ENCODE measurements at regions not wholly inside any gene's neighbourhood (a gene's known extent, or its start where the extent isn't known, plus 50 kb on each side); places are given as distances from the start of the nearest gene placed in this dataset.

DNA sequence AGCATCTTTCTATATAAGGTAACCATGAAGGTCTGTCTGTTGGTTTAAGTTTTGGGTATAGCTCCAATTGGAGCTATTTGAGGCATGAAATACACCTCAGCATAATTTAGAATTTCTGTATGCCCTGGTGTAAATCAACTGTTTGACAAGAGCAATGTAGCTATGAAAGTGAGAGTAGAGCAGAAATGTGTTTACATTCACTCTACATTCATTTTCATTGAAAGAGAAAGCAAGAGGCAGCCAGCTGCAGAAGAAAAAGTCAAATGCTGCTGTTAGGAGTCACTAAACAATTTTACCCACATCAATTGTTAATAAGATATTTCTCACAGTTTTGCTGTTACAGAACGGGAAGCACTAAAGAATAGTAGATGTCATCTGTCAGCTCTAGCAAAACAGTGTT, 252.5 kb downstream of the SLC6A15 start:
- DNase-seq, result no peak

DNA sequence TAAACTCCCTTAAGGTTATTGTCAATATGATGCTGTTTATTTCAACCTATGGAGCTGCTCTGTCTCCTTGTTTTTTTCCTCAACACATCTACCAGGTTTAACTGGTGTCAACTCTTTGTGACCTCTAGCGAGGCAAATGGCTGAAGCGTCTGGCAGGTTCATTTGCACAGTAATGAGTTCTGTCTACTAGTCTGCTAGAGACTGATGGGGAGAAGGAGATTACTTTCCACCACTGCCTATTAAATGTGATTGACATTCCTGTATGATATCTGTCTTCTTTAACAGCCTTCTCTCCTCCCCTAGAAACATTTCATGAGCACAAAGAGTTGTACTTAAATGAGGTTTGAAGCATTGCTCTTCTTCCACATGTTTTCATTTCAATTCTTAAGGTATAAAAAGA, 253.7 kb downstream of the SLC6A15 start:
- no peak for DNase-seq

DNA sequence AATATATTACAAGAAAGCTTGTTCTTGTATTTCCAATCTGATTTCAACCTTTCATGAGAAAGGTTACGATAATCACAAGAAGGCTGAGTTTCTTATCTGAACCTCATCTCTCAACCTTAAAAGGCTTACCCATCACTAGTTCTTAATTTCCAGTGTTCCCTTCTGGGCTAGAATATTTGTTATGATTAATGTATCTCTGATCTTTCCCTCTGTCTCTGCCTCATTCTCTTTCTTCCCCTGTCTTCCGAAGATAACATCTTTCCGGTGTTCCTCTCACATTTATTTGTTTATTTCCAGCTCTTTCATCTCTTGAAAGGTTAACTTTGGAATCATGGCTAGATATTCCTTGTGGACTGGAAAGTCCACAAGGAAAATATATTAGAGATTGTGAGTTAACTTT, 255.9 kb downstream of the SLC6A15 start:
- no peak for DNase-seq

- no peak for DNase-seq
Measured at GRCh38 chr12:84653482-84653881, 259.1 kb downstream of the SLC6A15 start.

GRCh38 chr12:84648425-84648824, 264.2 kb downstream of the SLC6A15 start:
- DNase-seq, result no peak

GRCh38 chr12:84644908-84645307, 267.7 kb downstream of the SLC6A15 start:
- no peak for DNase-seq

- no peak for DNase-seq
Measured at GRCh38 chr12:84643993-84644392, 268.6 kb downstream of the SLC6A15 start.

DNA sequence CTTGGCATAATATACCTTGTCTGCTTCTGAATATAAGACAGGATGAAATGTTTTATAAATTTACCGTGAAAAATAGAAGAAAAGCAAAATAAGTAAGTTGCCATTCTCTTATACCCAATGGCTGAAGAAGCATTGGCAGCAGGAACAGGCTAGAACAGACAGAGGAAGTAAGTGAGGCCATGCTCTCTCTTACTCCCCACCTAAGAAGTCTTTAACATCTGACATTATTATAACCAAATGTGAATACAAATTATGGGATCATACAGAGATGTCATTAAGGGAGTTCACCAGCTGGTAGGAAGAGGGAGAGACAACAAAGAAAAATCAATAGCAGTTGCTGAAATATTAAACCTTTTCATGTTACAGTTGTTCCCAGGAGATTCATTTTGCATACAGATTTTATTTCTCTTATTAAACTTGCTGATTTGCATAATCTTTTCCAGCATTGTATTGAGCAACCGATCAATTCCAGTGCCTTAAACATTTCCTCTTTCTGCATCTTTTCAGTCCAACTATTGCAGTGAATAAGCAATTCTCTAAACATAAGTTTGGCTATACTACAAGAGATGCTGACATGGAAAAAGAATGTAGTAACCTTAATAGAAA, 270.6 kb downstream of the SLC6A15 start:
- DNase-seq, result no peak

GRCh38 chr12:84638811-84639368, 273.7 kb downstream of the SLC6A15 start:
- no peak for DNase-seq

DNA sequence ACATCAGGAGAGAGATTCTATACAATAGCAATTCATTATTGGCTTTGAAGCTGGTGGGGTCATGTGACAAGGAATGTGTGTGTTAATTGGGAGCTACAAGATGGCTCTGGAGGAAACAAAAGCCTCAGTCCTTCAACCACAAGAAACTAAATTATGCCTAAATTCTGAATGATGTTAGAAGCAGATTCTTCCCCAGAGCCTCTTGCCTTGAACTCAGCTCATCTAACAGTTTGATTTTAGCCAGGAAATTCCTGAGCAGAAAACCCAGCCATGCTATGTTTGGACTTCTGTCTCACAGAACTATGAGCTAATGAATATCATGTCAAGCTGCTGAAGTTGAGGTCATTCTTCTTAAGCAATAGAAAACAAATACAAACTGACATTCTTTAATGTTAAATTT, 274.7 kb downstream of the SLC6A15 start:
- DNase-seq, result no peak

- DNase-seq, result no peak
Measured at GRCh38 chr12:84636801-84637290, 275.8 kb downstream of the SLC6A15 start.

DNA sequence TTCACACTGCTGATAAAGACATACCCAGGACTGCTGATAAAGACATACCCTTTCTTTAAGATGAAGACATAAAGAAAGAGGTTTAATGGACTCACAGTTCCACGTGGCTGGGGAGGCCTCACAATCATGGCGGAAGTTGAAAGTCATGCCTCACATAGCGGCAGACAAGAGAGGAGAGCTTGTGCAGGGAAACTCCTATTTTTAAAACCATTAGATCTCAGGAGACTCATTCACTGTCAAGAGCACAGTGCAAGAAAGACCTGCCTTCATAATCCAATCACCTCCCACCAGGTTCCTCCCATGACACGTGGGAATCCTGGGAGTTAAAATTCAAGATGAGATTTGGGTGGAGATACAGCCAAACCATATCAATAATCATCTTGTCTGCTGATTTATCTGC, 278.1 kb downstream of the SLC6A15 start:
- DNase-seq, result no peak

- DNase-seq, result no peak
Measured at GRCh38 chr12:84632556-84632955, 280.0 kb downstream of the SLC6A15 start.

- no peak for DNase-seq
Measured at GRCh38 chr12:84631020-84631419, 281.6 kb downstream of the SLC6A15 start.

- no peak for DNase-seq
Measured at GRCh38 chr12:84627593-84627992, 285.0 kb downstream of the SLC6A15 start.

DNA sequence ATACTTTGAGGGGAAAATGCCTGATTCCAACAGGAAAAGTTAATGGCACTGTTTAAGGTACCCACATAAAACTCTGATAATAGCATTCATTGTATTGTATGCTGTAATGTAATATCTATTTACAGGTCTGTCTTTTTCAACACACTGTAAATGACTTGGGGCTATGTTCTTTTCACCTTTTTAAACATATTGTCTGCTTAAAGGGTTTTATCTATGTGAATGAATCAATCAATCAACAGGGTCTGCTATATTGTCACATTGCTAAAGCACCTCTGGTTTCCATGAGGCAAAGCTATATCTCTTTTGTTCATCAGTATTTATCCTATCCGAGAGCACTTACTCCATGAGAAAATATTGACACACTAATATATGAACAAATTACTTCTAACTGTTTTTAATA, 288.0 kb downstream of the SLC6A15 start:
- DNase-seq, result no peak

DNA sequence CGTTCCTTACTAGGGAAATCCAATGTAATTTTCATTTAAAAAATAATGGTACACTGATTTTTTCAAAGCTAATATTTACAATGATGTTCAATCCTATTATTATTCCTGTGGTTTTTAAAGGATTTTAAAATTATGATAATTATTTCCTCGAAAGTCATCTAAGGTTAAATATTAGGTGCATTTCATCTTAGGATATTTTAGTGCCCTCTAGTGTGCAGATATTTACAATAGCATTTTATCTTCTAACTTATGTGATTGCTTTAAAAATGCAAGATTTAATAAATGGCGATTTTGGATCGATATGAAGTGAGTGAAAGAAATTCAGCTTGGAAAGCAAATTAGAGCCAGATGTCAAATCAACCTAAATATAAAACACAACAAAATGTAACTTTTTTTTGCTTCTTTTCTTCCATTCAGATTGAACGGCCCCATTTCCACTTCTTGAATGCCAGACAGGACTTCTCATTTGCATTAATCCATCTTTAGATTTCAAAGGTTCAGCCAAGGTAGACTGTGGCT, 293.5 kb downstream of the SLC6A15 start:
- no peak for DNase-seq

DNA sequence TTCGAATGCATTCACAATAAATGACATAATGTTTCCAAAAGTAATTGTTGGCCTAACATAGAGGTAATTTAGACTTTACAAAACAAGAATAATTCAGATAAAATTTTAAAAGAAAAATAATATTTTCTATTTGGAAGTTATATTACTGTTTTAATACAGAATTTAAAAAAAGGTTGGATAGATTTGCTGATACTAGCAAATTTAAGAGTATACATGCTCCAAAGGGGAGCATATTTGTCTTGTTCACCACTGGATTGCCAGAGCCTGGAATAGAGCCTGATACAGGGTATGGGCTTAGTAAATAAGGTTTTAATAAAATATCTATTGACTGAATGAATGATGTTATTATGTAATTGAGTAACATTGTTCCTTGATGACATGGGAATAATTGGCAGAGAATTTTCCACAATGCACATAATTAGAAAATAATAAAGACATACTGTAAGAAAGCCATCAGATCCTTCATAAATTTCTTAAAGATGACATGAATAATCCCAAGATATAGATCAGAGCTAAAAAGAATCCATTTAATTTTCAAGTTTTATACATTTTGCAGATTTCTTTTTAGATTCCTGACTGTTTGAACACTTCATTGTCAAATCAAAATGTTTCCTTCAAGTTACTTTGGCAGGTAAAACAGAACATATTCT, 305.3 kb downstream of the SLC6A15 start:
- DNase-seq, result no peak

GRCh38 chr12:84605983-84606382, 306.6 kb downstream of the SLC6A15 start:
- DNase-seq, result no peak

DNA sequence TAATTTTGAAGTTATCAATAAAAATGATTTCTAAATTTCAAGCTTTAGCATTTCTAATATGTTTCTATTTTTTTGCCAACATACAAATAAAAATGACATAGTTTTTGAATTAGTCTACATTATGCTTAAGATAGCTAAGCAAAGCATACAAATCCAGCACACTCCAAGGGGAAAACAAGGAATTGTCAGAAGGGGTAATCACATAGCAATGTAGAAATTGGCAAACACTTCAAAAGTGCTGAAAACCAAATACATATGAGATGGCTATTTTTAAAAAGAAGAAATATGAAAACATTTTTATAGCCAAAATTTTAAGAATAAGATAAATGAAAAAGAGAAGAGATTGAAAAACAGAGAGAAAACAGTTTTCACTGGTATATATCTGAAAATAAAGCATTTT, 308.0 kb downstream of the SLC6A15 start:
- DNase-seq, result no peak

- no peak for DNase-seq
Measured at GRCh38 chr12:84603484-84604248, 308.9 kb downstream of the SLC6A15 start.

GRCh38 chr12:84601483-84601882, 311.1 kb downstream of the SLC6A15 start:
- no peak for DNase-seq

GRCh38 chr12:84599539-84599938, 313.1 kb downstream of the SLC6A15 start:
- no peak for DNase-seq

GRCh38 chr12:84596266-84596665, 316.3 kb downstream of the SLC6A15 start:
- DNase-seq, result no peak

Measured in NCI-H1694 treated with DMSO at 0.1 percent for 48 hours (cell line).